Activated CD4-positive, alpha-beta T cell treated with anti-CD3 and anti-CD28 coated beads for 48 hours (primary cell): ENCODE measurements at regions not wholly inside any gene's neighbourhood (a gene's known extent, or its start where the extent isn't known, plus 50 kb on each side); places are given as distances from the start of the nearest gene placed in this dataset.
A peak's percentile ranks its signal among the peaks of the same experiment; 100 is the strongest.

Source experiments
- DNase-seq: peaks from one replicate; pipeline ENCODE4 v3.0.0-alpha.2; 2020

- DNase-seq = no peak
These were observed 229.7 kb downstream of the GBA3 start for GRCh38 chr4:22922426-22922825.

DNA sequence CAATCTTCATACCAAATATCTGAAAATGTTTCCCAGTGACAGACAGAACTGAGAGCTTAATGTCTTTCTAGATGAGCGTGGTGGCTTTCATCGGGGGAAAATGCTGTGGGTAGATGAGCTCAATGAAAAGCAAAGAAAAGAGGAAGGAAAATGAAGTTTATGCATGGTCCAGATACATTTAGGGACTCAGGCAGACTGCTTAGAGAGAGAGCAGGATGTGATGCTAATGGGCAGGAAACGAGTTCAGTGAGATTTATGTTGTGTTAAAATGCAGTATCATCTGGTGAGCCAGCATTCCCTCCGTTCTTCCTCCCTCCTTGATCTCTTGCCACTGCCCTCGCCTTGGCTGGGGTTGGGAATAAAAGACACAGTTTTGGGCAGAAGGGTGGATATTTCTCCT is 229.2 kb downstream of the GBA3 start:
- DNase-seq = no peak

DNA sequence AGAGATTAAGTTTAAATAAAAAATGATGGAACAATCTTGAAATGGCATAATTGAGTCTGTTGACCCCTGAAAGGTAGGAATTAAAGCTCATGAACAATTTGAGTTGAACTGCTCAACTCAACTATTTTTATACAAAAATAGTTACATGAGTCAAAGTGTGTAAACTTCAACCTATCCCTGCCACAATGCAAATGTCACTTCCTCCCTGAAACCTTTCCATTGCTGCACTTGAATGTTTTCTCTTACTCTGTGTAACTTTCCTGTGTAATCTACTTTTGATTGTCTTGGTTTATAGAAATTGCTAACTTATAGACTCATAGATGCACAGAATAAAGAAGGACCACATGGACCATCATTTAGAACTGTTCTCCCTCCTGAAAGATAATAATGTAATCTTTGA is 218.5 kb downstream of the GBA3 start:
- no peak for DNase-seq

- DNase-seq = no peak
These were observed 217.5 kb downstream of the GBA3 start for GRCh38 chr4:22910200-22910599.

- no peak for DNase-seq
These were observed 213.3 kb downstream of the GBA3 start for GRCh38 chr4:22906045-22906444.

GRCh38 chr4:22903913-22904312 is 211.2 kb downstream of the GBA3 start:
- DNase-seq = no peak

GRCh38 chr4:22901631-22902030 is 208.9 kb downstream of the GBA3 start:
- no peak for DNase-seq

DNA sequence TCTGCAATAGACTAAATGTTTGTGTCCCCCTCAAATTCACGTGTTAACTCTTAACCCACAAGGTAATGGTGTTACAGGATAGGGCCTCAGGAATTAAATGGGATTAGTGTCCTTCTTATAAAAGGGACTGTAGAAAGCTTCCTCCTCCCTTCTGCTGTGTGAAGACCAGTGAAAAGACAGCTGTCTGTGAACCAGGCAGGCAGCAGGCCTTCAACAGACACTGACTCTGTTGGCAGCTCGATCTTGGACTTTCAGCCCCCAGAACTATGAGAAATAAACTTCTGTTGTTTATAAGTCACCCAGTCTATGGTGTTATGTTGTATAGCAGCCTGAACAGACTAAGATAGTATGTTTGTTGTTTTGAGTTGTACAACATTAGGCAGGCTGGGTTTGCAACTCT is 208.1 kb downstream of the GBA3 start:
- no peak for DNase-seq

- DNase-seq = peak; percentile 29
These were observed 204.9 kb downstream of the GBA3 start for GRCh38 chr4:22897520-22898108.

DNA sequence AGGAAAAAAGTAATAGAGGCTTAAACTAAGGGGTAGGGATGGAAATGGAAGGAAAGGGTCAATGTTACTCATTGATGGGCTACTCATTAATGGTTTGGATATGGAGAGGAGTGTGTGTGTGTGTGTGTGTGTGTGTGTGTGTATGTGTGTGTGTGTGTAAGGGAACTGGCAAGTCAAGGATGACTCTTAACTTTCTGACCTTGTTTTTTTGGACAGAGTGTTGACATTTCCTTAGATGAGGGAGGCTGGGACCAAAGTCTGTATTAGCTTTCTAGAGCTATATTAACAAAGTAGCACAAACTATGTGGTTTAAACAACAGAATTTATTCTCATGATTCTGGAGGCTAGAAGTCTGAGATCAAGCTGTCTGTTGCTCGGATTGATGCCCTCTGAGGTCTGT is 202.7 kb downstream of the GBA3 start:
- DNase-seq = no peak

DNA sequence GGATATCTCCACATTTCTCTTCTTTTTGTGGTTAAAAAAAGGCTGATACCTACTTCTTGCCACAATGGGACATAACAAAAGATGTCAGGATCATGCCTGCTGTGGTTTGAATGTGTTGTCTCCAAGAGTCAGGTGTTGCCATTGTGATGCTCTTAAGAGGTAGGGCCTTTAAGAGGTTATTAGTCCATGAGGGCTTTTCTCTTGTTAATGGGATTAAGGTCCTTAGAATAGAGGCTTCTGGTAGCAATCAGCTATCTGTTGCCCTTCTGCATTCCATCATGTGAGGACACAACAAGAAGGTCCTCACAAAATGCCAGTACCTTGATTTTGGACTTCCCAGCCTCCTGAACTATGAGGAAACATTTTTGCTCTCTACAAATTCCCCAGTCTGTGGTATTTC is 191.4 kb downstream of the GBA3 start:
- no peak for DNase-seq

DNA sequence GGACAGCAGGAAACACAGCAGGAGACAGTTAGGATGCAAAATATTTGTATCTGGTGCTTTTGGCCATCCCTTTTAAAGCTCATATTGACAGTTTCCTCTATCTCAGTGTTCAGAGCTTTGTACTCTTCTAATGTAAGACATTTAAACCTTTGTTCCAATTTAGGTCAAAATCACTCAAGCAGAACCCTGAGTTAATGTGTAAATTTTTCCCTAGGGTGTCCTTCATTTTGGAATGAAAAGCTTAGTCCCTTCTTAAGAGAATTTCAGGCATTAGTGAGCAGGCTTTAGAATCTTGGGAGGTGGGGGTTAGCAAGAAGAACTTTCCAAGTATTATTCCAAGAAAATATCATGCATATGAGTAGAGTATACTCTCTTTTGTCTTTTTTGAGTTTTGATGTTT is 188.7 kb downstream of the GBA3 start:
- no peak for DNase-seq

GRCh38 chr4:22877486-22878052 is 184.8 kb downstream of the GBA3 start:
- no peak for DNase-seq

- no peak for DNase-seq
These were observed 183.5 kb downstream of the GBA3 start for GRCh38 chr4:22876270-22876669.

DNA sequence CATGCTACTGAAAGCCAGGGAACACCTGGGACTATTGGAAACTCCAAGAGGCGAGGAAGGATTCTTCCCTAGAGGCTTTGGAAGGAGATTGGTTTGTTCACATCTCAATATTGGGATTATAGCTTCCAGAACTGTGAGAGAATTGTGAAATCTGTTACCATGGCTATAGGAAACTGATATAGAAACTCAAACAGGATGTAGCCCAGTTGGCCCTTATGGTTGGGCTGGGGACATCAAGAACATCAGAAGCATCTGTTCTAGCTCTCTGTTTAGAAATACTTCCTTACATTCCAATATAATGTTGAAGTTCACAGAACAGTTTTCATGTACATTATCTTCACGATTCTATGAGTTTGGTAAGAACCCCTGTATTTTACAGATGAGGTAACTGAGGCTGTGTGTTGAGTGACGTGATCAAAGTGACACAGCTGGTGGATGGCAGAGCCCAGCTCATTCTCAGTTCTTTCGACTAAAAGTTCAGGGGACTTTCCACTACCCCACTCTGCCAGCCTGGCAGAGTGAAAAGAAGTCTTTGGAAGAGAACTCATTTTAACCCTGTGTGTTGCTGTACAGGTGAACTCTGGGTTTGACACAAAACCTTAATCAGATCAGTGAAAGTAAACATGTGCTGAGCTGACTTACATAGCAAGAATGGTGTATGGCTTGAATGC is 183.0 kb downstream of the GBA3 start:
- no peak for DNase-seq

- DNase-seq = no peak
These were observed 181.7 kb downstream of the GBA3 start for GRCh38 chr4:22874334-22874912.

DNA sequence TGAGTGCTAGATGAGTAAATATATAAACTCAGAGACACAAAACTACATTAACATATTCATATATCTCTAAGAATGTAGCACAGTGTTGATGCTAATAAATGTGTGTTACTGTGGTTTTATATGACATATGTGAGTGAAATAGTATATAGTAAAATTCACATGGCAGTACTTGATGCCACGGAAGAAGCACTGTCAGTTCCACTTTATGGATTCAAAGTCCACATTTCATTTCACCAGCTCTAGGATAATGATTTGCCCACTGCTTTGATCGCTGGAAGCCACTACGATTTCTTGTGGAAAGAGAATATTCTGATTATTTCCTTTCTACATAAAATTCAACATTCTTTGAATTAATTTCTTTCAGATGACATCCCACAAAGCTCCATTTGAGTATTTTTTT is 181.2 kb downstream of the GBA3 start:
- DNase-seq = no peak

DNA sequence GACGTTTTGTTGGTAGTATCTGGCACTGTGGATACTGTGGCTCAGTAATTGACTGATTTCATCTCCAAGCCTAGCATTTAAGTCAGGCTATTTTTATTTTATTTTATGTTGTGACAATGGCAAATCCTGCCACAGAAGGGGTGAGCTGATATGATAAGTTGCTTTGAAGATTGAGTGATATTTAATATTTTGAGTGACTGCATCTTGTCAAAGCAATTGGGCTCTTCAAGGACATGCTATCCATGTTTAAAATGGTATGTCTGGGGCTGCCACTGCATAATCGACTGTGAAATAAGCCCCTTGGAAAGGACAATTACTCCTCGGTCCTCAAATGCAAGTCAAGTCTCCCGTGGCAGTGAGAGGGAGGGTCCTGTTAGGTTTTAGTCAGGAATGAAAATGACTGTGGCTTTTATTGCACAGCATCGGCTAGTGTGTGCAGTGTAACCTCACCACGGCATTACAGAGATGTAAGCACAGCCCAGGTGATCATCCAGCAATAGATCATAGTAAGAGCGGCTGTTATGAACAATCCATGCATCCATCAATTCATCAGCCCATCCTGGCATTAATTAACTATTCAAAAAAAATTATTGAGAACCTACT is 178.2 kb downstream of the GBA3 start:
- no peak for DNase-seq

DNA sequence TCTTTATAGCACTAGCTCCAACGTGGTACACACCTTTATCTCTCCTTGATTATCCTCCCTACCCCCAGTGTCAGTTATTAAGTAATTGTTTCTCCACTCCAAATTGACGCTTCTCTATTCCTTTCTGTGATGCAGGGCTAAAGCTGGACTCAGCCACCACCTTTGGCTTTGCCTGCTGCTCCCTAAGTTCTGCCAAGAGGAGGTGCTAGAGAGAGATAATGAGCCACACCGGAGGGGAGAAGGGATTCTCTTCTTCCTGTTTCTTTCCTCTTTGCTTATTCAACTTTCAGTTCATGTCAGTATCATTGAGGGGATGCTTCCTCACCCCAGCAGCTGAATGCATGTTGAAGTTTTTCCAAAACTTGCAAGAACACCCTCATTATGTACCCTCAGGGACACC is 176.5 kb downstream of the GBA3 start:
- no peak for DNase-seq
